ENCODE measurements at regions not wholly inside any gene's neighbourhood (a gene's known extent, or its start where the extent isn't known, plus 50 kb on each side); places are given as distances from the start of the nearest gene placed in this dataset.
"Not testable (repeated sequence)": the region's sequence is repeated elsewhere in the genome, so short reads cannot be mapped to it uniquely, and the experiment has no call there.

DNA sequence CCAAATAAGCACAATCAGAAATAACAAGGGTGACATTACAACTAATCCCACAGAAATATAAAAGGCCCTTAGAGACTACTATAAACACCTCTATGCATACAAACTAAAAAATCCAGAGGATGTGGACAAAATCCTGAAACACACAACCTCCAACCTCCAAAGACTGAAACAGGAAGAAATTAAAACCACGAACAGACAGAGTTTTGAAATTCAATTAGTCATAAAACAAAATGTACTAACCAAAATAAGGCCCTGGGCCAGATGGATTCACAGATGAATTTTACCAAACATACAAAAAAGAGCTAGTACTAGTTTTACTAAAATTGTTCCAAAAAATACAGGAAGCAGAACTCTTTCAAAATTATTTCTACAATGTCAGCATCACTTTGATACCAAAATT lies 1043.6 kb downstream of the DIPK2A start:
- Mint-ChIP-seq H3K4me3 (no peak overlapping the region), H3K36me3 (ENCODE audit: low read depth) (no peaks in the 10 kb centered on the region), H3K27me3 (no peaks in the 10 kb centered on the region), H3K4me1 (no peaks in the 10 kb centered on the region), H3K9me3 (peaks cover 2% of the 10 kb centered on the region), H3K27ac (no peak overlapping the region)
- ATAC-seq (ENCODE audit: low read depth), result no peak
- CTCF ChIA-PET, result no interaction called here
- DNase-seq, result no peak
- intact Hi-C loops (cut with micrococcal nuclease), result no loop called here
- TF ChIP-seq, protein P1, sequence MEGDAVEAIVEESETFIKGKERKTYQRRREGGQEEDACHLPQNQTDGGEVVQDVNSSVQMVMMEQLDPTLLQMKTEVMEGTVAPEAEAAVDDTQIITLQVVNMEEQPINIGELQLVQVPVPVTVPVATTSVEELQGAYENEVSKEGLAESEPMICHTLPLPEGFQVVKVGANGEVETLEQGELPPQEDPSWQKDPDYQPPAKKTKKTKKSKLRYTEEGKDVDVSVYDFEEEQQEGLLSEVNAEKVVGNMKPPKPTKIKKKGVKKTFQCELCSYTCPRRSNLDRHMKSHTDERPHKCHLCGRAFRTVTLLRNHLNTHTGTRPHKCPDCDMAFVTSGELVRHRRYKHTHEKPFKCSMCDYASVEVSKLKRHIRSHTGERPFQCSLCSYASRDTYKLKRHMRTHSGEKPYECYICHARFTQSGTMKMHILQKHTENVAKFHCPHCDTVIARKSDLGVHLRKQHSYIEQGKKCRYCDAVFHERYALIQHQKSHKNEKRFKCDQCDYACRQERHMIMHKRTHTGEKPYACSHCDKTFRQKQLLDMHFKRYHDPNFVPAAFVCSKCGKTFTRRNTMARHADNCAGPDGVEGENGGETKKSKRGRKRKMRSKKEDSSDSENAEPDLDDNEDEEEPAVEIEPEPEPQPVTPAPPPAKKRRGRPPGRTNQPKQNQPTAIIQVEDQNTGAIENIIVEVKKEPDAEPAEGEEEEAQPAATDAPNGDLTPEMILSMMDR (IDR thresholded peaks at IDR 0.05), result no peak
- POLR2A ChIA-PET, result no interaction called here

DNA sequence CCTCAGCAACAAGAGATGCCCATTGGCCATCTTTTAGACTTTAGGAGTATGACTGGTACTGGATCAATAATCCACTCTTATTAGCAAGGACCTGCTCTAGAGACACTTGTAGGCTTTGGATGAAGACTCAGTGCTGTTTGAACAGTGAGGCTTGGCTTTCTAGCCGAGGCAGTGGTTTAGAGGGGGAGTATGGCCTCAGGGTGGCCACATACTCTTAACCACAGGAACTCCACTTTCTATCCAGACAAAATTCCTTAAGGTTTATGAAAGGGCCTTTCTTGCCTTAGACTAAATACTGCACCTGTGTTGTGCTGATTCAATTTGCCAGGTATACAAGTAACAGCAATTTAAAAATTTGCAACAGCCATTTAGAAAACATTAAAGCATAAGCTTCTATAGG lies 1046.3 kb downstream of the DIPK2A start:
- Mint-ChIP-seq H3K4me3 (no peak overlapping the region), H3K4me1 (no peaks in the 10 kb centered on the region), H3K27ac (no peak overlapping the region), H3K9me3 (peaks cover 2% of the 10 kb centered on the region), H3K36me3 (ENCODE audit: low read depth) (no peaks in the 10 kb centered on the region), H3K27me3 (no peaks in the 10 kb centered on the region)
- DNase-seq (no peak), ATAC-seq (ENCODE audit: low read depth) (no peak)
- ChIA-PET POLR2A (no interaction called here), CTCF (no interaction called here)
- TF ChIP-seq, protein P1 (IDR thresholded peaks at IDR 0.05), result no peak
- intact Hi-C loops (cut with micrococcal nuclease), result no loop called here

DNA sequence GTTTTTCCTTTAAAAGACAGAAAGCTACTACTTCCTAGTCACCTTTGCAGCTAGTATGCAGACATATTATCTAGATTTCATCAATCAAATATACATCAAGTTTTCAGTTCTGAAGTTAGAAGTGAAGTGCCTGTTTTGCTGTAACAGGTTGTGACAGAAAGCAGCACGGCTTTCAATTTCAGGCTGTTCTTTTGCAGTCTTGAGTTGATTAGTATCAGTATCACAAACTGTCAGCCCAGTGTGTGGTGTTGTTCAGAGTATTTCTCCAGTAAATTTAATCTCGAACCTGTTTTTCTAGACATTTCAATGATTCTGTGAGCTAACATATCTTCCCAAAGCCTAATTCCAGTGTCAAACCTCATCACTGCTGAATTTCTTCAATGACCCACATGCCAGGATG lies 1050.8 kb downstream of the DIPK2A start:
- ATAC-seq (ENCODE audit: low read depth), result no peak
- Mint-ChIP-seq H3K4me3 (no peak overlapping the region), H3K36me3 (ENCODE audit: low read depth) (no peaks in the 10 kb centered on the region), H3K4me1 (no peaks in the 10 kb centered on the region), H3K27ac (no peak overlapping the region), H3K27me3 (no peaks in the 10 kb centered on the region), H3K9me3 (no peaks in the 10 kb centered on the region)
- TF ChIP-seq, protein P1 (IDR thresholded peaks at IDR 0.05), result no peak
- intact Hi-C loops (cut with micrococcal nuclease), result no loop called here
- DNase-seq, result no peak
- ChIA-PET POLR2A (no interaction called here), CTCF (no interaction called here)

DNA sequence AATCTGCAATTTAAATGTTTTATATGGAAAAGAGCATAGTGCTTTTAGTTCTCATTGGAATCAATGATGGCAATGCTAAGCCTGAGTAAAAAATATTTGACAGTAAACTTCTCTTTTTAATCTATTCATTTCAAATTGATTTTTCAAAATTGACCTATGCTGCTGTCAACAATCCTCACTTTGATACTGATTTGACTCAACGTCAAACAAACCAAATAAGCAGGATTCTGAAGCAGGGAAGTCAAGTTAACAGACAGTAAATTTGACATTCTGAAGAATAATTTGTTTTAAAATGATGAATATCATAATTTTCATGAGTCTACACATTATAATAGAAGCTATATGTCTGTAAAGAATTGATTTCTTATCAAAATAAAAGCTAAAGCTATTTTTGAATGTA lies 1053.1 kb downstream of the DIPK2A start:
- ChIA-PET CTCF (no interaction called here), POLR2A (no interaction called here)
- TF ChIP-seq, protein P1 (IDR thresholded peaks at IDR 0.05), result no peak
- Mint-ChIP-seq H3K4me3 (no peak overlapping the region), H3K27ac (no peak overlapping the region), H3K4me1 (no peaks in the 10 kb centered on the region), H3K27me3 (no peaks in the 10 kb centered on the region), H3K36me3 (ENCODE audit: low read depth) (no peaks in the 10 kb centered on the region), H3K9me3 (no peaks in the 10 kb centered on the region)
- intact Hi-C loops (cut with micrococcal nuclease), result no loop called here
- ATAC-seq (ENCODE audit: low read depth), result no peak
- no peak for DNase-seq

DNA sequence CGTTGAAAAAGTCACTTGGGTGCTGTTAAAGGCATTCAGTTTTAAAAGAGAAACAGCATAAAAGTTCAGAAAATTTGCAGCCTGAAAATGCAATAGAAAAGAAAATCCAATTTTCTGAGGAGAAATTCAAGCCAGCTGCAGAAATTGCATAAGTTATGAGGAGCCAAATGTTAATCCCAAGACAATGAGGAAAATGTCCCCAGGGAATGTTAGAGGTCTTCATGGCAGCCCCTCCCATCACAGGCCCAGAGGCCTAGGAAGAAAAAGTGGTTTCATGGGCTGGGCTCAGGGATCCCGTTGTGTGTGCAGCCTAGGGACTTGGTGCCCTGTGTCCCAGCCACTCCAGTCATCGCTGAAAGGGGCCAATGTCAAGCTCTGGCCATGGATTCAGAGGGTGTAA lies 1055.6 kb downstream of the DIPK2A start:
- H3K27ac Mint-ChIP-seq; H3K4me1 Mint-ChIP-seq; POLR2A ChIA-PET; H3K4me3 Mint-ChIP-seq; H3K36me3 Mint-ChIP-seq (ENCODE audit: low read depth); H3K9me3 Mint-ChIP-seq; intact Hi-C loops (cut with micrococcal nuclease); CTCF ChIA-PET; H3K27me3 Mint-ChIP-seq; ATAC-seq (ENCODE audit: low read depth); DNase-seq: not testable (repeated sequence)

DNA sequence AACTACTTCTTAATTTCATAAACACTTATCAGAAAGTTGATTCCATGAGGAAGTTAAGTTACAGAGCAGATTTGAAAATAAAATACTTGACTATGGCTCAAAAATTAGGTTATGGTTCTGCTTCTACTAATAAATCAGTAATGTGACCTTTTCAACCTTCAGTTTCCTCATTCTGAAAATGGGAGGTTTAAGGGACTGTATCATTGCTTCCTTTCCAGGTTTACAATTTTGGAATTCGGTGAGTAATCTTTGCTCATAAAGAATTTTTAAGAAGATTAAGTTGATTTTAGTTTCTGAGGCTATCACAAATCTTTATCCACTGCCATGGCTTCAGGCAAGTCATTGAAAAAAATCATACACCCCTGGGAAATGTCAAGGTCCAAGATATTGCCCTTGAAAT lies 1061.2 kb downstream of the DIPK2A start:
- CTCF ChIA-PET, result no interaction called here
- POLR2A ChIA-PET, result no interaction called here
- ATAC-seq (ENCODE audit: low read depth) (no peak), DNase-seq (no peak)
- no peak overlapping the region for H3K27ac Mint-ChIP-seq
- TF ChIP-seq, protein P1 (IDR thresholded peaks at IDR 0.05), result no peak
- no peaks in the 10 kb centered on the region for H3K27me3 Mint-ChIP-seq
- H3K36me3 Mint-ChIP-seq (ENCODE audit: low read depth), result no peaks in the 10 kb centered on the region
- intact Hi-C loops (cut with micrococcal nuclease), result no loop called here
- no peak overlapping the region for H3K4me3 Mint-ChIP-seq
- no peaks in the 10 kb centered on the region for H3K9me3 Mint-ChIP-seq
- H3K4me1 Mint-ChIP-seq, result no peaks in the 10 kb centered on the region

All from activated B cell treated with CpG ODN at 0.5 μM for 24 hours (primary cell).